HEK293 (cell line): ENCODE measurements at regions not wholly inside any gene's neighbourhood (a gene's known extent, or its start where the extent isn't known, plus 50 kb on each side); places are given as distances from the start of the nearest gene placed in this dataset.

ENCODE experiments used
- CTCF ChIA-PET: fragments of 350-600 bp; formaldehyde crosslinking; extraction: SDS; loops from one replicate; lab custom pipeline; 2021; ENCODE audit warnings: antibody characterized with exemption; lab: Yijun Ruan, JAX
- POLR2A ChIA-PET: fragments of 300-600 bp; formaldehyde crosslinking; extraction: SDS; loops from one replicate; lab custom pipeline; 2020; ENCODE audit warnings: antibody characterized with exemption, inconsistent platforms; lab: Yijun Ruan, JAX
- H3K27ac ChIP-seq: fragments of 200-500 bp; sonication (Bioruptor generic); 2 replicates; pipeline ENCODE4 v1.5.1; 2014; ENCODE audit warnings: low read depth, low read length, control low read depth, inconsistent platforms; ENCODE audit errors: extremely low read depth
- H3K36me3 ChIP-seq, 2 experiments: fragments of 200-500 bp in 1 of 2; sonication (Bioruptor generic) in 1 of 2; 1 replicate in 1 of 2; 2 replicates in 1 of 2; pipeline ENCODE4 v1.5.1; 2014 to 2017; ENCODE audit warnings: inconsistent platforms in 2 of 2, low read length in 2 of 2; ENCODE audit not compliant: control insufficient read depth in 2 of 2, insufficient read depth in 1 of 2
- H3K4me1 ChIP-seq: fragments of 200-500 bp; sonication (Bioruptor generic); 2 replicates; pipeline ENCODE4 v1.5.1; 2014; ENCODE audit warnings: mild to moderate bottlenecking, low read length, inconsistent platforms; ENCODE audit not compliant: control insufficient read depth, insufficient read depth
- H3K4me3 ChIP-seq: 2 replicates; pipeline ENCODE4 v1.5.1; 2011; ENCODE audit warnings: low read depth, mild to moderate bottlenecking, control low read depth, low read length, moderate library complexity
- H3K9me3 ChIP-seq: fragments of 200-500 bp; sonication (Bioruptor generic); 2 replicates; pipeline ENCODE4 v1.5.1; 2014; ENCODE audit warnings: low read depth, low read length, inconsistent platforms; ENCODE audit not compliant: control insufficient read depth, insufficient read depth
- EGR2 ChIP-seq: fragments of 450-650 bp; formaldehyde crosslinking; IDR thresholded peaks from 2 replicates; pipeline ENCODE4 v1.5.1; 2016; ENCODE audit warnings: low read depth, missing biosample characterization, missing genetic modification characterization
- SETDB1 ChIP-seq: IDR thresholded peaks from one replicate; pipeline ENCODE4 v1.6.1; 2017; ENCODE audit warnings: mild to moderate bottlenecking, low read length, moderate library complexity, mixed read lengths; ENCODE audit not compliant: insufficient read length
- SP7 ChIP-seq: fragments of 450-650 bp; formaldehyde crosslinking; IDR thresholded peaks from 2 replicates; pipeline ENCODE4 v1.5.1; 2016; ENCODE audit warnings: missing biosample characterization, missing genetic modification characterization
- TSHZ1 ChIP-seq: fragments of 450-650 bp; formaldehyde crosslinking; IDR thresholded peaks from 2 replicates; pipeline ENCODE4 v1.5.1; 2016; ENCODE audit warnings: missing biosample characterization, missing genetic modification characterization, borderline replicate concordance
- ZBTB20 ChIP-seq: fragments of 450-650 bp; formaldehyde crosslinking; IDR thresholded peaks from 2 replicates; pipeline ENCODE4 v1.5.1; 2016; ENCODE audit warnings: missing biosample characterization, missing genetic modification characterization
- ZBTB44 ChIP-seq: fragments of 450-650 bp; IDR thresholded peaks from 2 replicates; pipeline ENCODE4 v1.5.1; 2018; ENCODE audit warnings: missing biosample characterization, mild to moderate bottlenecking, missing genetic modification characterization
- ZEB2 ChIP-seq: fragments of 450-650 bp; formaldehyde crosslinking; IDR thresholded peaks from 2 replicates; pipeline ENCODE4 v1.5.1; 2016; ENCODE audit warnings: missing biosample characterization, missing genetic modification characterization
- ZNF148 ChIP-seq: fragments of 450-650 bp; formaldehyde crosslinking; IDR thresholded peaks from 2 replicates; pipeline ENCODE4 v1.5.0; 2017; ENCODE audit warnings: missing biosample characterization, missing genetic modification characterization, borderline replicate concordance
- ZNF157 ChIP-seq: fragments of 450-650 bp; formaldehyde crosslinking; IDR thresholded peaks from 2 replicates; pipeline ENCODE4 v1.5.1; 2016; ENCODE audit warnings: missing biosample characterization, missing genetic modification characterization
- ZNF221 ChIP-seq: fragments of 450-650 bp; formaldehyde crosslinking; IDR thresholded peaks from 2 replicates; pipeline ENCODE4 v1.5.1; 2017; ENCODE audit warnings: missing biosample characterization, missing genetic modification characterization, borderline replicate concordance
- ZNF223 ChIP-seq: fragments of 450-650 bp; formaldehyde crosslinking; IDR thresholded peaks from 2 replicates; pipeline ENCODE4 v1.5.1; 2016; ENCODE audit warnings: missing biosample characterization, missing genetic modification characterization
- ZNF239 ChIP-seq: fragments of 450-650 bp; formaldehyde crosslinking; IDR thresholded peaks from 2 replicates; pipeline ENCODE4 v1.5.1; 2016; ENCODE audit warnings: missing biosample characterization, missing genetic modification characterization
- ZNF394 ChIP-seq: fragments of 450-650 bp; formaldehyde crosslinking; IDR thresholded peaks from 2 replicates; pipeline ENCODE4 v1.5.1; 2016; ENCODE audit warnings: missing biosample characterization, missing genetic modification characterization, mild to moderate bottlenecking, moderate library complexity, borderline replicate concordance
- ZNF398 ChIP-seq: fragments of 450-650 bp; formaldehyde crosslinking; IDR thresholded peaks from 2 replicates; pipeline ENCODE4 v1.5.1; 2017; ENCODE audit warnings: missing biosample characterization, missing genetic modification characterization
- ZNF488 ChIP-seq: fragments of 450-650 bp; formaldehyde crosslinking; IDR thresholded peaks from 2 replicates; pipeline ENCODE4 v1.5.1; 2016; ENCODE audit warnings: missing biosample characterization, missing genetic modification characterization
- ZNF544 ChIP-seq: fragments of 450-650 bp; formaldehyde crosslinking; IDR thresholded peaks from 2 replicates; pipeline ENCODE4 v1.5.0; 2017; ENCODE audit warnings: missing biosample characterization, missing genetic modification characterization
- ZNF623 ChIP-seq: fragments of 450-650 bp; formaldehyde crosslinking; IDR thresholded peaks from 2 replicates; pipeline ENCODE4 v1.5.1; 2016; ENCODE audit warnings: missing biosample characterization, missing genetic modification characterization
- TF ChIP-seq, protein P1 (sequence below): fragments of 450-650 bp; formaldehyde crosslinking; IDR thresholded peaks from 2 replicates; pipeline ENCODE4 v1.5.1; 2016; ENCODE audit warnings: missing biosample characterization, missing genetic modification characterization
- TF ChIP-seq, protein P2 (sequence below): fragments of 450-650 bp; formaldehyde crosslinking; IDR thresholded peaks from 2 replicates; pipeline ENCODE4 v1.5.1; 2016; ENCODE audit warnings: missing biosample characterization, missing genetic modification characterization, low read depth

GRCh38 chr4:124487651-124488050, 224.9 kb downstream of the ANKRD50 start:
- ChIA-PET CTCF (no interaction called here), POLR2A (no interaction called here)
- no peaks in the 10 kb centered on the region for H3K9me3 ChIP-seq
- H3K36me3 ChIP-seq = no peaks in the 10 kb centered on the region
- H3K4me1 ChIP-seq = no peaks in the 10 kb centered on the region
- no peak overlapping the region for H3K4me3 ChIP-seq
- no peak for TF ChIP-seq ZNF488 (tag by site-specific recombination)
- no peak for TF ChIP-seq ZNF544 (tag by site-specific recombination)
- no peak for TF ChIP-seq ZBTB20 (tag by site-specific recombination)
- TF ChIP-seq ZNF394 (tag by site-specific recombination) = no peak
- TF ChIP-seq ZNF148 (tag by site-specific recombination) = no peak
- TF ChIP-seq SETDB1 = no peak
- no peak for TF ChIP-seq ZNF623 (tag by site-specific recombination)
- no peak for TF ChIP-seq ZNF398 (tag by site-specific recombination)
- TF ChIP-seq ZNF221 = no peak
- TF ChIP-seq TSHZ1 (tag by site-specific recombination) = no peak
- no peak for TF ChIP-seq ZEB2
- H3K27ac ChIP-seq = no peak overlapping the region

DNA sequence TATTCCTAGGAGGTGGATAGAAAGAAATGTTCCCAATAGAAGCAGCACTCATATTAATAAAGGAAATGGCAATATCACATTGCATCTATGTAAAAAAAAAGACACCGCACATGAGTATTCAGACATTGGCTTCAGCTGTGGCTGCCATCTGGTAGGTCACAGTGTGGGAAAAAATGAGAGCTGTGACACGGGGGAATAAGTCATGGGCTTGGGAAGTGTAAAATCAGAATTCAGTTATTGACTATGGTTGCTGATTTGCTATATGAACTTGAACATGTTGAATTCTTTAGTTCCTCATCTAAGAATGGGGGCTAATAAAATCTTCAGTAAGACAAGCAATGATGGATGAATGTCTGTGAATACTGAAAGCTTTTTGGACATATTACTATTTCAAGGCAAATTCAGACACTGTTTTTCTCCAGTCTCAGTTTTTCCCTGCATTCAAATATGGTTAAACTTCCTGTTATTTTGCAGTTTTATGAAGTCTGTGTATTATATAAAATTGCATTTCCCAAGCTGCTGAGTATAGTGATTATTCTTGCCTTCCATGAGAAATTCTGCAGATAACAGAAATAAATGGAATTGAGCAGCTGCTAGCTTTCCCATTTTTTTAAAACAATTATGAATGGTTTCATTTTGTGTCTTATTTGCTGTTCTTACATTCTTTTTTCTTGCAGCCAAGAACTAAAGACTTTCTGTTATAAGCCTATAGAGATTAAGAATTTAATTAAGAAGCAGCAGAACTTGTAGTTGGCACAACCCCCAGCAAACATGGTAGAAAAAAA, 221.0 kb downstream of the ANKRD50 start:
- ChIA-PET POLR2A (no interaction called here), CTCF (no interaction called here)
- no peak overlapping the region for H3K27ac ChIP-seq
- H3K9me3 ChIP-seq = no peaks in the 10 kb centered on the region
- no peaks in the 10 kb centered on the region for H3K36me3 ChIP-seq
- H3K4me3 ChIP-seq = no peak overlapping the region
- no peaks in the 10 kb centered on the region for H3K4me1 ChIP-seq
- TF ChIP-seq EGR2 (no peak), ZNF239 (tag by site-specific recombination) (no peak), ZBTB44 (no peak), ZNF223 (tag by site-specific recombination) (no peak), SP7 (tag by site-specific recombination) (no peak), ZNF157 (tag by site-specific recombination) (no peak)
- TF ChIP-seq, protein P1, sequence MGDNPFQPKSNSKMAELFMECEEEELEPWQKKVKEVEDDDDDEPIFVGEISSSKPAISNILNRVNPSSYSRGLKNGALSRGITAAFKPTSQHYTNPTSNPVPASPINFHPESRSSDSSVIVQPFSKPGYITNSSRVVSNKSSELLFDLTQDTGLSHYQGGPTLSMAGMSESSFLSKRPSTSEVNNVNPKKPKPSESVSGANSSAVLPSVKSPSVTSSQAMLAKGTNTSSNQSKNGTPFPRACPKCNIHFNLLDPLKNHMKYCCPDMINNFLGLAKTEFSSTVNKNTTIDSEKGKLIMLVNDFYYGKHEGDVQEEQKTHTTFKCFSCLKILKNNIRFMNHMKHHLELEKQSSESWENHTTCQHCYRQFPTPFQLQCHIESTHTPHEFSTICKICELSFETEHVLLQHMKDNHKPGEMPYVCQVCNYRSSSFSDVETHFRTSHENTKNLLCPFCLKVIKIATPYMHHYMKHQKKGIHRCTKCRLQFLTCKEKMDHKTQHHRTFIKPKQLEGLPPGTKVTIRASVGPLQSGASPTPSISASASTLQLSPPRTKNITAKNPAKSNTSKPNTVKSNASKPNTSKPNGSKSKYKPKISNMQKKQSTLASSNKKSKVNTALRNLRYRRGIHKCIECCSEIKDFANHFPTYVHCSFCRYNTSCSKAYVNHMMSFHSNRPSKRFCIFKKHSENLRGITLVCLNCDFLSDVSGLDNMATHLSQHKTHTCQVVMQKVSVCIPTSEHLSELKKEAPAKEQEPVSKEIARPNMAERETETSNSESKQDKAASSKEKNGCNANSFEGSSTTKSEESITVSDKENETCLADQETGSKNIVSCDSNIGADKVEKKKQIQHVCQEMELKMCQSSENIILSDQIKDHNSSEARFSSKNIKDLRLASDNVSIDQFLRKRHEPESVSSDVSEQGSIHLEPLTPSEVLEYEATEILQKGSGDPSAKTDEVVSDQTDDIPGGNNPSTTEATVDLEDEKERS = no peak
- TF ChIP-seq, protein P2, sequence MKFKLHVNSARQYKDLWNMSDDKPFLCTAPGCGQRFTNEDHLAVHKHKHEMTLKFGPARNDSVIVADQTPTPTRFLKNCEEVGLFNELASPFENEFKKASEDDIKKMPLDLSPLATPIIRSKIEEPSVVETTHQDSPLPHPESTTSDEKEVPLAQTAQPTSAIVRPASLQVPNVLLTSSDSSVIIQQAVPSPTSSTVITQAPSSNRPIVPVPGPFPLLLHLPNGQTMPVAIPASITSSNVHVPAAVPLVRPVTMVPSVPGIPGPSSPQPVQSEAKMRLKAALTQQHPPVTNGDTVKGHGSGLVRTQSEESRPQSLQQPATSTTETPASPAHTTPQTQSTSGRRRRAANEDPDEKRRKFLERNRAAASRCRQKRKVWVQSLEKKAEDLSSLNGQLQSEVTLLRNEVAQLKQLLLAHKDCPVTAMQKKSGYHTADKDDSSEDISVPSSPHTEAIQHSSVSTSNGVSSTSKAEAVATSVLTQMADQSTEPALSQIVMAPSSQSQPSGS (tag by site-specific recombination) = no peak
